Tibial nerve (tissue), 4 donors: ENCODE measurements at regions not wholly inside any gene's neighbourhood (a gene's known extent, or its start where the extent isn't known, plus 50 kb on each side); places are given as distances from the start of the nearest gene placed in this dataset.

ENCODE experiments used
- EP300 ChIP-seq, 2 donors: sonication (generic); formaldehyde crosslinking; IDR thresholded peaks; one replicate each; pipeline ENCODE4 v1.6.1; 2017; ENCODE audit warnings: antibody characterized with exemption in 2 of 2, mild to moderate bottlenecking in 1 of 2
- POLR2A ChIP-seq, 2 donors: fragments of 450-650 bp; IDR thresholded peaks; one replicate each; pipeline ENCODE4 v1.6.1; 2017; ENCODE audit warnings: antibody characterized with exemption in 2 of 2, mild to moderate bottlenecking in 2 of 2, moderate library complexity in 2 of 2
- TF ChIP-seq, protein P1 (sequence below), 5 experiments: fragments of 200-600 bp in 3 of 5; fragments of 450-650 bp in 2 of 5; sonication (generic) in 3 of 5; IDR thresholded peaks; one replicate each; pipeline ENCODE4 v1.5.1; 2016 to 2019; ENCODE audit warnings: antibody characterized with exemption in 5 of 5, mild to moderate bottlenecking in 3 of 5, moderate library complexity in 2 of 5

DNA sequence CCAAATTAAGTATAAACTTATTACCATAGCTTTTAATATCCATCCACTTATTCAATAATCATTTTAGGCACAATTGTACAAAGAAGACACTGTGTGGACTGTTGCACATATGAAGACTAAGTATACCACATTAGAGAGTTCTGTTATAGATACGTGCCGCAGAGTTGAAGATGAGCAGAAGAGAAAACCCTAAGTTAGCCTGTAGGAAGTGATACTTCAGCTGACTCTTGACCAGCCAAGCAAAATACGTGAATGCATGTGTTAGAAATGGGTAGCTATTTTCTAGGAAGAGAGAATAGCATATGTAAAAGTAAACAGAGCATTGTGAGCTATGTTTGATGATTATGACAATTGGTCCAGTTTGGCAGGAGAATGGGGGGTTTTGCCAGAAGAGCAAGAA is 272.0 kb upstream of the ATP11B start:
- TF ChIP-seq, protein P1, sequence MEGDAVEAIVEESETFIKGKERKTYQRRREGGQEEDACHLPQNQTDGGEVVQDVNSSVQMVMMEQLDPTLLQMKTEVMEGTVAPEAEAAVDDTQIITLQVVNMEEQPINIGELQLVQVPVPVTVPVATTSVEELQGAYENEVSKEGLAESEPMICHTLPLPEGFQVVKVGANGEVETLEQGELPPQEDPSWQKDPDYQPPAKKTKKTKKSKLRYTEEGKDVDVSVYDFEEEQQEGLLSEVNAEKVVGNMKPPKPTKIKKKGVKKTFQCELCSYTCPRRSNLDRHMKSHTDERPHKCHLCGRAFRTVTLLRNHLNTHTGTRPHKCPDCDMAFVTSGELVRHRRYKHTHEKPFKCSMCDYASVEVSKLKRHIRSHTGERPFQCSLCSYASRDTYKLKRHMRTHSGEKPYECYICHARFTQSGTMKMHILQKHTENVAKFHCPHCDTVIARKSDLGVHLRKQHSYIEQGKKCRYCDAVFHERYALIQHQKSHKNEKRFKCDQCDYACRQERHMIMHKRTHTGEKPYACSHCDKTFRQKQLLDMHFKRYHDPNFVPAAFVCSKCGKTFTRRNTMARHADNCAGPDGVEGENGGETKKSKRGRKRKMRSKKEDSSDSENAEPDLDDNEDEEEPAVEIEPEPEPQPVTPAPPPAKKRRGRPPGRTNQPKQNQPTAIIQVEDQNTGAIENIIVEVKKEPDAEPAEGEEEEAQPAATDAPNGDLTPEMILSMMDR (IDR thresholded peaks at IDR 0.05): no peak
- no peak for TF ChIP-seq EP300 (IDR thresholded peaks at IDR 0.05)
- TF ChIP-seq POLR2A (IDR thresholded peaks at IDR 0.05): no peak
